Endothelial cell of umbilical vein (primary cell): ENCODE measurements at regions not wholly inside any gene's neighbourhood (a gene's known extent, or its start where the extent isn't known, plus 50 kb on each side); places are given as distances from the start of the nearest gene placed in this dataset.

Experiments used
- BruUV-seq: library from RNA; stranded (reverse); fragments of 400-500 nt; replicated peaks from 2 replicates; lab custom pipeline; 2021; lab: Mats Ljungman, UMichigan
- CTCF ChIA-PET: fragments of 300-600, 350-600 bp; sonication (Branson Sonifier 250); formaldehyde crosslinking; loops from one replicate; lab custom pipeline; 2021; ENCODE audit warnings: antibody characterized with exemption, inconsistent platforms; lab: Charles Lee
- POLR2A ChIA-PET: fragments of 300-600, 350-600 bp; sonication (Branson Sonifier 250); formaldehyde crosslinking; loops from one replicate; lab custom pipeline; 2021; ENCODE audit warnings: antibody characterized with exemption, inconsistent platforms; lab: Charles Lee
- DNase-seq: peaks from one replicate; pipeline ENCODE4 v3.0.0-alpha.2; 2011; ENCODE audit warnings: low read depth, low spot score
- FAIRE-seq: peaks from 2 replicates; lab custom pipeline; 2011; peaks lifted over from hg19 to GRCh38; lab: Jason Lieb, UNC
- H2AFZ ChIP-seq: 2 replicates; pipeline ENCODE4 v1.6.0; 2012; ENCODE audit warnings: low read depth, low read length, control low read depth, inconsistent platforms
- H3K27ac ChIP-seq: 2 replicates; pipeline ENCODE4 v1.5.1; 2011; ENCODE audit warnings: low read depth, mild to moderate bottlenecking, control low read depth, low read length, moderate library complexity; ENCODE audit not compliant: insufficient read depth
- H3K27me3 ChIP-seq, 2 experiments: 2 replicates each; pipeline versions ENCODE4 v1.6.0 to v1.6.1; 2011; ENCODE audit warnings: low read length in 2 of 2, mixed read lengths in 1 of 2; ENCODE audit not compliant: control insufficient read depth in 2 of 2, insufficient read depth in 2 of 2
- H3K36me3 ChIP-seq, 2 experiments: 2 replicates in 1 of 2; 3 replicates in 1 of 2; pipeline ENCODE4 v1.5.1; 2011; ENCODE audit warnings: low read length in 2 of 2, mild to moderate bottlenecking in 1 of 2, moderate library complexity in 1 of 2; ENCODE audit not compliant: control insufficient read depth in 2 of 2, insufficient read depth in 2 of 2; ENCODE audit errors: extremely low read depth in 1 of 2
- H3K4me1 ChIP-seq: 3 replicates; pipeline ENCODE4 v1.5.1; 2011; ENCODE audit warnings: mild to moderate bottlenecking, low read length; ENCODE audit not compliant: control insufficient read depth, insufficient read depth; ENCODE audit errors: extremely low read depth
- H3K4me2 ChIP-seq: 2 replicates; pipeline ENCODE4 v1.6.1; 2011; ENCODE audit warnings: low read length, control low read depth, mixed read lengths; ENCODE audit not compliant: insufficient read depth
- H3K4me3 ChIP-seq, 3 experiments: fragments of 200-600 bp in 1 of 3; sonication (generic), shearing (Covaris generic) in 1 of 3; replicated peaks in 1 of 3; 2 replicates each; pipeline ENCODE4 v1.5.1; 2011 to 2016; ENCODE audit warnings: control low read depth in 3 of 3, low read length in 3 of 3, mild to moderate bottlenecking in 2 of 3, inconsistent platforms in 1 of 3, low read depth in 1 of 3, moderate library complexity in 1 of 3; ENCODE audit not compliant: insufficient read depth in 1 of 3
- H3K79me2 ChIP-seq: 2 replicates; pipeline ENCODE4 v1.6.0; 2012; ENCODE audit warnings: low read length, inconsistent platforms; ENCODE audit not compliant: control insufficient read depth, insufficient read depth
- H3K9ac ChIP-seq: replicated peaks from 2 replicates; pipeline ENCODE3; 2011; ENCODE audit warnings: low read length, control low read depth; ENCODE audit not compliant: insufficient read depth; ENCODE audit errors: extremely low read depth
- H3K9me1 ChIP-seq: replicated peaks from 3 replicates; pipeline ENCODE4 v1.6.0; 2011; ENCODE audit warnings: mild to moderate bottlenecking, low read length; ENCODE audit not compliant: control insufficient read depth, insufficient read depth; ENCODE audit errors: extremely low read depth
- H3K9me3 ChIP-seq: replicated peaks from 2 replicates; pipeline ENCODE4 v1.5.1; 2012; ENCODE audit warnings: low read length, inconsistent platforms; ENCODE audit not compliant: control insufficient read depth, insufficient read depth
- H4K20me1 ChIP-seq: replicated peaks from 2 replicates; pipeline ENCODE3; 2011; ENCODE audit warnings: mild to moderate bottlenecking, low read length; ENCODE audit not compliant: control insufficient read depth, insufficient read depth; ENCODE audit errors: extremely low read depth
- CTCF ChIP-seq, 2 donors: IDR thresholded peaks; 1 replicate in 1 of 2; 2 replicates in 1 of 2; pipeline ENCODE4 v1.5.1; 2011; ENCODE audit warnings: low read length in 2 of 2, mild to moderate bottlenecking in 2 of 2, moderate library complexity in 2 of 2, control low read depth in 1 of 2, inconsistent platforms in 1 of 2, low read depth in 1 of 2; ENCODE audit not compliant: insufficient read depth in 1 of 2; ENCODE audit errors: extremely low read depth in 1 of 2
- EZH2 ChIP-seq: IDR thresholded peaks from 2 replicates; pipeline ENCODE4 v1.6.1; 2012; ENCODE audit warnings: borderline replicate concordance, low read depth, mild to moderate bottlenecking, moderate library complexity, low read length, inconsistent platforms; ENCODE audit not compliant: severe bottlenecking
- FOS ChIP-seq: IDR thresholded peaks from 2 replicates; pipeline ENCODE4 v1.6.1; 2011; ENCODE audit warnings: mild to moderate bottlenecking, low read length, moderate library complexity, borderline replicate concordance; ENCODE audit not compliant: insufficient read depth
- GATA2 ChIP-seq: IDR thresholded peaks from 2 replicates; pipeline ENCODE4 v1.7.0; 2011; ENCODE audit warnings: low read depth, mild to moderate bottlenecking, moderate library complexity, mixed read lengths, low read length; ENCODE audit not compliant: insufficient read length, insufficient read depth
- JUN ChIP-seq: IDR thresholded peaks from 2 replicates; pipeline ENCODE4 v1.6.1; 2011; ENCODE audit warnings: borderline replicate concordance, low read depth; ENCODE audit not compliant: insufficient read length, insufficient read depth
- MAX ChIP-seq: IDR thresholded peaks from 2 replicates; pipeline ENCODE4 v1.6.1; 2011; ENCODE audit not compliant: insufficient read depth, insufficient read length
- MYC ChIP-seq: IDR thresholded peaks from one replicate; pipeline ENCODE4 v1.6.1; 2011; ENCODE audit warnings: mild to moderate bottlenecking, low read depth, low read length
- POLR2A ChIP-seq: IDR thresholded peaks from 2 replicates; pipeline ENCODE4 v1.6.1; 2012; ENCODE audit warnings: low read depth, mild to moderate bottlenecking, control low read depth, low read length
- POLR2AphosphoS5 ChIP-seq: IDR thresholded peaks from 2 replicates; pipeline ENCODE4 v1.6.1; 2012; ENCODE audit warnings: low read depth, mild to moderate bottlenecking, control low read depth, low read length, moderate library complexity; ENCODE audit not compliant: insufficient read depth
- dilution Hi-C: fragments of 300-500 bp; cut with MboI; formaldehyde crosslinking; loops from one replicate; pipeline ENCODE4 v1.15.0; 2019; ENCODE audit warnings: low sequenced_read_pairs; ENCODE audit not compliant: extremely low pct_ligation_motif_present
- intact Hi-C: fragments of 100-400 bp; cut with micrococcal nuclease; formaldehyde crosslinking; loops from one replicate; pipeline ENCODE4 v1.10.0; 2022

GRCh38 chr2:52402128-52402527 is 1365.5 kb upstream of the CHAC2 start:
- intact Hi-C loops, result no loop called here
- no peak overlapping the region for H3K9ac ChIP-seq
- H3K4me3 ChIP-seq, result no peak overlapping the region
- no peaks in the 10 kb centered on the region for H3K36me3 ChIP-seq
- no peaks in the 10 kb centered on the region for H3K9me3 ChIP-seq
- CTCF ChIA-PET, result no interaction called here
- no TSS peak for BruUV-seq
- no peaks in the 10 kb centered on the region for H3K9me1 ChIP-seq
- no peaks in the 10 kb centered on the region for H3K27me3 ChIP-seq
- POLR2A ChIA-PET, result no interaction called here
- H3K4me1 ChIP-seq, result no peaks in the 10 kb centered on the region
- H4K20me1 ChIP-seq, result no peaks in the 10 kb centered on the region
- H3K27ac ChIP-seq, result no peak overlapping the region
- no peak for TF ChIP-seq MYC
- no peak for TF ChIP-seq CTCF (IDR thresholded peaks at IDR 0.05; ENCODE audit: extremely low read depth in 1 of 2, insufficient read depth in 1 of 2, low read depth in 1 of 2, low read length in 2 of 2)
- TF ChIP-seq JUN, result no peak
- no peak for TF ChIP-seq FOS
- TF ChIP-seq POLR2A, result no peak
- no peak for TF ChIP-seq POLR2AphosphoS5
- no peak for TF ChIP-seq MAX
- no peak for TF ChIP-seq GATA2
- TF ChIP-seq EZH2, result no peak
- H3K79me2 ChIP-seq, result no peaks in the 10 kb centered on the region
- no peak for FAIRE-seq
- no peak for DNase-seq
- dilution Hi-C loops, result no loop called here
- no peak overlapping the region for H3K4me2 ChIP-seq
- no peak overlapping the region for H2AFZ ChIP-seq
